Activated CD4-positive, alpha-beta T cell treated with anti-CD3 and anti-CD28 coated beads, Interleukin-2, amount 50 U/mL, for 48 hours (primary cell): ENCODE measurements at regions not wholly inside any gene's neighbourhood (a gene's known extent, or its start where the extent isn't known, plus 50 kb on each side); places are given as distances from the start of the nearest gene placed in this dataset.

ENCODE experiments used
- DNase-seq, 2 experiments: peaks; one replicate each; pipeline ENCODE4 v3.0.0-alpha.2; 2020

DNA sequence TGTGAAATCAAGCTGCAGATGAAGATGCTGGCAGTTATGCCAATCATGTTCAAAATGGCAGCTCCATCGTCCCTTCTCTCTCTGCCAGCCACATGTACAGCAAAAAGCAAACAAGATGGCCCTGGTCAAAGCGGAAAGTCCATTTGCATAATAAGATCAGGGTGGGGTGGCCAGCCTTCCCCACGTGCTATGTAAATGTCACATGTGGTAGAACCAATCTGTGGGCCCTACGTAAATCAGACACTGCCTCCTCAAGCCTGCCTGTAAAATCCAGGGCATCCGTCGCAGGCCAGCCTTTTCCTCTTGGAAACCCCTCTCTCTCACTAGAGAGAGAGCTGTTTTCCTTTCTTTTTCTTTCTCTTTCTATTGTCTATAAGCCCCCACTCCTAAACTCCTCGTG is 243.5 kb upstream of the KBTBD8 start:
- no peak for DNase-seq

DNA sequence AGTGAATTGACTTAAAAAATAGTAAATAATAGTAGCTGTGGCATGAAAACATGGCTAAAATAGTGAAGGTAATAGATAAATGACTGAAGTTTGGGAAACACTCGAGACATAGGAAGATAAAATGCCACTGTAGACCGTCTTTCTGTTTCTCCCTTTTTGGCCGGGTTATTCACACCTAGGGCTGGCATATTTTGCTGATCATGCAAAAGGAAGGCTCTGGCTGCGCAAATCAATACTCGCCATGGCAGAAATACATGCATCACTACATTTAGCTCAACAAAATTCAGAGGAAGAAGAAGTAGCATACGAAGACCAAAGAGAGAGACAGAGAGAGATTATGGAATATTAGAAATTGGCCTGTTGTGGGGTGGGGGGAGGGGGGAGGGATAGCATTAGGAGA is 242.2 kb upstream of the KBTBD8 start:
- no peak for DNase-seq

DNA sequence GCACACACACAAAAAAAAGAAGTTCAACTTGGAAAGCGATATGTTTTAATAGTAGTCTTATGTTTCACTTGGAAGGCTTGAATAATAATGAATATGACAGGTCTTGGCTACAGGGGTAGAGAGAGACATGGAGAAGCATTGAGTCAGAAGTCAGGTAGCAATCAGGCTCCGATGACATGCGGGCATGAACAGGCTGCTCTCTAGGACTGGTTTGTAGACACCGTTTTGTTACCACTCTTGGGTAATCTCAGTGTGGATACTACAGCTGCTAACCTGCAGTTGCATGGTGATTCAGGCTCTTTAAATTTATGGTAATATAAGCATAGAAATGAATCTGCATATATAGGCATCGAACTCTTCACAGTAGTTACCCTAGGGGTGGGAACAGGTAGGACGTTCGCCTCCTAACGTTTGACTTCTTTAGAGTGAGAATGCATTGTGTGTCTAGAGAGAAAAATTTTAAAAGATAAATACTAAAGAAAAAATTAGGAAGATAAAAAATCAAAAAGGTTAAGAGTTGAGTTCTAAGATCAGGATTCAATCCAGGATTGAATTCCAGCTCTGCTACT is 241.6 kb upstream of the KBTBD8 start:
- no peak for DNase-seq

DNA sequence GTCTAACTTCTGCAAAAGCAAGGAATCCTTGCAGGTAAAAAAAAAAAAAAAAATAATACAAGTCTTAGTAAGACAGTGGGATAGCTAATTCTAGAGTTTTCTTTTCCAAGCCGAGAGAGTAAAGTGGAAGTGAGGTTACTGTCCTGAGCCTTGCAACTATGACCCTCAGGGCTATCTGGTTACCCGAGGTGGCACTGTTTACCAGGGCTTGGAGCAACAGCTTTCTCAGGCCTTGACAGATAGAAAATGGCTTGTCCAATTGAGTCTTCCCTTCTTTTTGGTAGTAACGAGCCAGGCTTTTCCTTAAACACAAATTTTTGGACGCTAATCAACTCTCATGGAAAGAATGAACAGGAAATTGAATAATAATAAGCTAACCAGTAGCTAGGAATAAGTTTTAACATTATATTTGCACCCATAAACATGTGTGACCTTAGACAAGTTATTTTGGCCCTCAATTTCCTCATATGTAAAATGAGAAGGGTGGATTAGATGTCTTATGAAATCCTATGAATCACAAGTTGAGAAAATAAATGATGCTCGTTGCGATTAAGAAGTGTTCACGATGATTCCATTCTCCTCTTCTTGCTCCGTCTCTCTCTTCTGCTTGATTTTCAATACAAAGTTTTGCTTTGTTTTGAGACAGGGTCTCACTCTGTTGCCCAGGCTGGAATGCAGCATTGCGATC is 236.9 kb upstream of the KBTBD8 start:
- no peak for DNase-seq

DNA sequence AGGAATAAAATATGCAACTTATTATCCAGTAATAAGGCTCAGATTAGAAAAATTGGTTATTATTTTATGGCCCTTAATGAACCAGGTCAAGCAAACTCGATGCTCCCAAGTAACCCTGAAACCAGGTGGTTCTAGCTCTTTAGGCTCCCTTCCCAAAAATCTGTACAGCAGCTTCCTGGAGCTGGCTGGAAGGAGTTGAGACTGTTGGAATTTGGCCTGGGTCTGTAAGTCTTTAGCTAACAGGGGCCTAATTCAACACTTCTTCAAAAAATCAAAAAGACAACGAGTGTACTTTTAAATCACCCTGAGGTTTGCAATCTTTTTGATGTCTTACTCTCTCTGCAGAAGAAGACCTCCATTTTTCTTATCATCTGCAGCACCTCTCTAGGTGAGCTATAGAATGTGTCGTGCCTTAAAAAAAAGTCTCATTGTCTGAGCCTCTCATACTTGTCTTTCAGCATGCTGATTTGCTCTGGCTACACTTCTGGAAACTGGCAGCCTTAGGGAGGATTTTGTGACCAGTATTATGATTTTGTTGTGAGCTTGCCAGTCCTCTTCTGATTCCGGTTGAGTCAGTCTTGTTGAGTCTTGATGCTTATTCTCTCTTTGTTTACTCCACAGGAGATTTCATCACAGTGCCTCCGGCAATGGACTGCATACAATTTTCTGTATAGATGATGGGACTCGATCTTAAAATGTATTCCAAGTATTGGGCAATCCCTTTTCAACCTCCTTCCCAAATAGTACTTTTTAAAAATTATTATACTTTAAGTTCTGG is 235.0 kb upstream of the KBTBD8 start:
- DNase-seq: no peak

DNA sequence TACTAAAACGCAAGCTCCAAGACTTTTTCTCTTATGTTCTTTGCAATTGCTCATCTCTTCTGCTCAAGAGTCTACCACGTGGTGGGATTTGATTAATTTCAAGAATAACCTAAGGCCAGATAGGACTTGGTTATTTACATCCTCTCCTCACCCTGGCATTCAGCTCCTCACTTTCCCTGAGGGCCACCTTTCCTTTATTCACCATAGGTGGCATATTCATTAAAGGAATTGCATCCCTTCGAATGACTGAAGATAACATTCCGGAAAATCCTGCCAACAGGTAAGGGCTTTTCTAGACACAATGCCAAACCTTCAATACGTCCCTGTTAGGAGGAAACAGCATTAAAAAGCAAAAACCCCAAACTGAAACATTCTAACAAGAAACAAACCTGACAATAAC is 220.0 kb upstream of the KBTBD8 start:
- no peak for DNase-seq

DNA sequence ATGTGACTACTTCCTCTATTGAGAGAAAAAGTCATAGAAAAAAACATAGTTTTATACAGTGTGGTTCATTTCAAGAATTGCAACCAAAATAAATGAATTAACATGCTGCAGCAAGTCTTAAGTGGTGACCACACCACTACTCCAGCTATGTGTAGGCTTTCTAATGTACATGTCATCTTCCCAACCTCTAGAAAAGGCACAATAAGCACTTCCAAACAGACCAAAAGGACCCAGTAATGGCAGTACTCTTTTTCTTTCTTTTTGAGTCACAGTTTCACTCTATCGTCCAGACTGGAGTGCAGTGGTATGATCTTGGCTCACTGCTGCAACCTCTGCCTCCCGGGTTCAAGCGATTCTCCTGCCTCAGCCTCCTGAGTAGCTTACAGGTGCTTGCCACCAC is 219.3 kb upstream of the KBTBD8 start:
- DNase-seq: no peak

DNA sequence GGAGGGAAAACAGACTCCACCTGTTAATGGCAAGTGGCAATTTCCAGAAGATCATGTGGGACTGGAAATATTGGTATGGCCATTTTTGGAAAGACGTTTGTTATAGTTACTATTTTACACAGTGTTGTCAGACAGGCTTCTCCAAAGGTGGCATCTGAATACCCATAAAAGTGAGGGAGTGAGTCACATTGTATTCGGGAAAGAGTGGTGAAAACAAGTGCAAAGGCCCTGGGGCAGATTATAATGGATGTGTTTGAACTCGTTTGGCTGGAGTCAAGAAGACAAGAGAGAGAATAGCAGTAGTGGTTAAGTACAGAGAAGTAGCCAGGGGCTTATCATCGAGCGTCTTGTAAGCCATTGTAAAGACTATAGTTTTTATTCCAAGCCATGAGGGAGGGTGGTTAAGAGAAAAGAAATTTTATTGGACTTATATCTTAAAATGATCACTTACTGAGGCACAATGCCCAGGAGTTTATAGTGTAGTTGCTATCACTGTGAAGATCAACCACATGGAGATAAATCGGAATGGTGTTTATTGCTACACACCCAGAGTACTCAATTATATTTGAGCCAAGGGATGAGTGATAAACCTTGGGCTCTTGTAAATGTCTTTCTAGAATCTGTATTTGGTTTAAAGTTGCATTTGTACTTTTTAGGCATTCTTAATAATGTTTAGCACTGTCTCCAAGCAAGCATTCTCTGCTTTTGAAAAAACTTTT is 212.8 kb upstream of the KBTBD8 start:
- DNase-seq: no peak

DNA sequence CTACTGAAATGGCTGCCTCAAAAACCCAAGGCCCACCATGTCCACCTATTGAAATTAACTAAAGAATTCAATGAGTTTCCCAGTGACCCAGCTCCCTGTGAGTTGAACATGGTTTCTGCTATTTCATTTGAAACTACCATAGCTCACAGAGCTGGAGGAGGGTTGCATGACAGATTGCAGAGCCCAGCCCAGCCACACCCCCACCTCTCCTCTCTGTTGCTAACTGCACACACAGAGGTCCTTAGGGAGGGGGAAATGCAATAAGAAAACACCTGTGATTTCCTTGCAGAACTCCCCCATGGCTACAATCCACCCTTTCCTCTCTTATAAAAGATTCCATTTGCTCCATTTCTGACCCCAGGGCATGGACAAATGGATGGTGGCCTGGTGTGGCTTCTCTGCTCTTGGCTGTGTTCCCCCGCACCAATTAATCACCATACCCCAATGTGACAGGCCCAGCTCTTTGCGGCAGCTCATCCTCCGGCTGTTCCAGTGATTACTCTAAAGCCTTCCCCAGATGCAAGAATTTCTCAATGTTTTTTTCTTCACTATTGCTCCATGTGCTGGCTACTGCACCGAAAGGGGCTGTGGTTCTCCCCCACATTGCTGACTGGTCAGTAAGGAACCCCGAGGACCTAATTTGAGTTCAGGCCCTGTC is 208.4 kb upstream of the KBTBD8 start:
- no peak for DNase-seq

DNA sequence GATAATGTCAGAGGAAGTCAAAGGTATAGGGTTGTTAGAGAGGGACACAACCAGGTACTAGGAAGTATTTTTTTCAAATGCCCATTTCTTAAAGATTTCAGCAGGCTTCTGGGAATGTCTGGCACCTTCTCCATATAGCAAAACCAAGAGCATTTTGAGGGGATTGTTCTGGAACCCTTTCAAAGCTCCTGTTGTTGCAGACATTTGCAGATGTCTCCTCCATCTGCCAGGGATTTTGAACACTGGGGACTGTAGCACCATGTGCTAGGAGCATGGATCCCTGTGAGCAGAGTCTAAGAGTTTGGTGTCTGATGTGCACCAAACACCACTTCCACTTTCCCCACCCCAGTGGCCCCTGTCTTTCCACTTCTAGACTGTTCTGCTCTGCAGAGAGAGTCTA is 206.0 kb upstream of the KBTBD8 start:
- no peak for DNase-seq

DNA sequence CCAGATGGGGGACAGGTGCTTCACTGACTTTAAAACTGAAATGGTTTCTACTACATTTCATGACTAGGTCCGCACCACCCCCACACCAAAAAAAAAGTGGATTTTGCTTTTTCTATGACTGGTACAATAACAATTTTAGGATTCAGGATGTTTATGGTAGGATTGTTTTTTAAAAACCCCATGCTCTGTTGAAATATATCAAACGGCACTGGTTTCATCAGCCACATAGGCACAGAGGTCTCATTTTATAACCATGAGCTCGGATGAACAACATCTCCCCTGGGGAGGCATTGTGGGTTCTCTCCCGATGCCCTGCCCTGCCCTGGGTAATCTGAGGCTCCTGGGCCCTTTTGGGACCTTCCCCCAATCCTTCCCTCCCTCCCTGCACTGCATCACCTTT is 202.7 kb upstream of the KBTBD8 start:
- no peak for DNase-seq

DNA sequence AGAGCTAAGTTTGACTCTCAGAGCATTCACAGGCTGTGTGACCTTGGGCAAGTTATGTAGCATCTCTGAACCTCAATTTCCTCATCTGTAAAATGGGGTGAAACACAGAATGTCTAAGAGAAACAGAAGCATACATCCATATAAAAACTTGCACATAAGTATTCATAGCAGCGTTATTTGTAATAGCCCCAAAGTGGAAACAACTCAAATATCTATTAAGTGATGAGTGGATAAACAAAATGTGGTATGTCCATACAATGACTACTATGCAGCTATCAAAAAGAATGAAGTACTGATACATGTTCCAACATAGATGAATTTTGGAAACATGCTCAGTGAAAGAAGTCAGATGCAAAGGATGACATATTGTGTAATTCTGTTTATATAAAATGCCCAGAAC is 201.8 kb upstream of the KBTBD8 start:
- DNase-seq: no peak

DNA sequence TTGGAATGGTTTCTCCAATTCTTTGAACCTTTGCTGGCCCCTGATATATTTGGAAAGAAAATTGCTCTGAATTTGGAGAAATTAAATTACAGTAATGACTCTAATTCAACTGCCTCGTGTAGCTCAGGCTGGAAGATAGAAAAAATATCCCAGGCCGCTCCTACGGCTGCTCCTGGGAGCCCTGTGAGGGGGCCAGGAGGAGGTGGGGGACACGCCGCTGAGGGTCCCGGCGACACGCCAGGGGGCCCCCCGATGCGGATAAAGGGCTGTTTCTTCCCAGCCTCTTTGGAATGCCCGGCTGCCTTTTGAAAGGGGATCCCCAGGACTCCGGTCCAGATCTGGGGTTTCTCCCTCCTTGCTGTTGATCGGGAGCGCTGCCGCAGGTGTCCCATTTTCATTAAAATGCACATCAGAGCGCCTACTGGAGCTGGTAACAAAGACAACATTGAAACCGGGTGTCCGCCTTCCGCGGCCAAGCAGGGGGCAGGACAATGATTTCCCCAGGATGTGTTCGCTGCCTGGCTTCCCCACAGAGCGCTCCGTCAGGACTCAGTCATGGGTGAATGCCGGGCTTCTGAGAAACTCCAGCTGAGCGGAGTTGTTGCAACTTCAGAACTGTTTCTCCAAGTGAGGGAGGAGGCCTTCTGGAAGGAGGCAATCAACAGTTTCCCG is 200.1 kb upstream of the KBTBD8 start:
- DNase-seq: no peak

DNA sequence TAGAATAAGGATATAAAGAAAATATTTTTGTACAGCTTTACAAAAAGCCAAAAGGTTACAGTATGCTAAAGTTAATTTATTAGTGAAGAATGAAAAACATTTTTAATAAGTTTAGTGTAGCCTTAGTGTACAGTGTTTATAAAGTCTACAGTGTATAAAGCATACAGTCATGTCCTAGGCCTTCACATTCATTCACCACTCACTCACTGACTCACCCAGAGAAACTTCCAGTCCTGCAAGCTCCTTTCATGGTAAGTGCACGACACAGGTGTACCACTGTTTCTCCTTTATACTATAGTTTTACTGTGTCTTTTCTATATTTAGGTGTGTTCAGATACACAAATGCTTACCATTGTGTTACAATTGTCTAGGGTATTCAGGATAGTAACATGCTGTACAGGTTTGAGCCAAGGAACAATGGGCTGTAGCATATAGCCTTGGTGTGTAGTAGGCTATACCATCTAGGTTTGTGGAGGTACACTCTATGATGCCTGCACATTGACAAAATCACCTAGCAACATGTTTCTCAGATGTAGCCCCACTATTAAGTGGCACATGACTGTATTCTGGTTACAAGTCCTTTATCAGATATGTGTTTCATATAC is 197.1 kb upstream of the KBTBD8 start:
- DNase-seq: no peak

DNA sequence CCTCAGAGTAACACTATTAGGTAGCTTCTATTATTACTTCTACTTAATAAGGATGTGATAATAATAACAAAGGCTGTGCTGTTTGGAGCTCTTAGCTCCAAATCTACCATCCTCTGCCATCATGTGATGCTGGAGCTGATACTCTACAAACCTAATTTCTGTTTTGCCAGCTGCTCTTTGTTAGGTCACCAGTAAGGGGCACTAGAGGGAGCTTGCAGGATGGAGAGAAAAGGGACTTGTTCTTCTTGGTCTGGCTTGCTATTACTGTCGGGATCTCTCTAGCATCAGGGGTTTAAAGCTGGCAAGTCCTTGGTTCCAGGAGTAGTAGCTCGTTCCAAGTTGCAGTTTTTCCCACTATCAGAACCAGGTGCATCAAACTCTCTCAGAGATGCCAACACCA is 194.9 kb upstream of the KBTBD8 start:
- DNase-seq: no peak

DNA sequence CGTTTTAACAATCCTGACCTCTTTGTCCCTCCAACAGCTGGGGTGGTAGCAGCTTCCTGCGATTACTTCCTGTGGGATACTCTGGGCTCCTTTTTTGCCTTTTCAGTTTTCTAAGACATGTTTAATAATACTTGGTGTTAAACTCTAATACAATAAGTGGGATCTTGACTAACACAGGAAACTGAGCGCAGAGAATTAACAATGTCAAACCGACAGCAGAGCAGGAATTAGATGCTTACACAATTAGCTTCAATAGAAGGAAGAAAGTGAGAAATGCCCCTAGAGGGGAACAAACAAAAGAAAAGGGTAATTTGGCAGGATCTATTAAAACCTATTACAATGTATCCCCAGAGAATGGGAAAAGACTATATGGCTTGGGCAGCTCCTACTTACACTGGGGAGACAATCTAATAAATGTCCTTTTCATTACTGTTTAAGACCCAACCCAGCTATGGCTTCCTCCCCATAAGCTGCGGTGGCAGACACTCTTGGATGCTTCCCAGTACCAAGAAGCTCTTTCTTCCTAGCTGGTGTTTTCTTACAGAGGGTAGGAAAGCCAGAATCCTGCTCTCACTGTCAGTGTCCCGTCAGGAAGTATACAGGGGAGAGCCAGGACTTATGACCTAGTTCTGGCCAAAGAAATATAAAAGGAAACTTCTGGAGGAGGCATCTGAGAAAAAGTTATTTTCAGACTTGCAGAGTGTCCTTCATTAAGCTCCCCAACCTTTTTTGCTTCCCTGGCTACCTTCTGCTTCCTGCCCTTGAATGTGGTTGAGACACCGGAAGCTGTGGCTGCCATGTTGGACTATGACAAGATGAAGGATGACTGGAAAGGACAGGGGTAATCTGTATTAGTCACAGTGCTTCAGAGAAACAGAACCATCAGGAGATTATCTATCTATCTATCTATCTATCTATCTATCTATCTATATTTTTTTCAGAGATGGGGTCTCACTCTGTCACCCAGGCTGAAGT is 194.1 kb upstream of the KBTBD8 start:
- DNase-seq: no peak

DNA sequence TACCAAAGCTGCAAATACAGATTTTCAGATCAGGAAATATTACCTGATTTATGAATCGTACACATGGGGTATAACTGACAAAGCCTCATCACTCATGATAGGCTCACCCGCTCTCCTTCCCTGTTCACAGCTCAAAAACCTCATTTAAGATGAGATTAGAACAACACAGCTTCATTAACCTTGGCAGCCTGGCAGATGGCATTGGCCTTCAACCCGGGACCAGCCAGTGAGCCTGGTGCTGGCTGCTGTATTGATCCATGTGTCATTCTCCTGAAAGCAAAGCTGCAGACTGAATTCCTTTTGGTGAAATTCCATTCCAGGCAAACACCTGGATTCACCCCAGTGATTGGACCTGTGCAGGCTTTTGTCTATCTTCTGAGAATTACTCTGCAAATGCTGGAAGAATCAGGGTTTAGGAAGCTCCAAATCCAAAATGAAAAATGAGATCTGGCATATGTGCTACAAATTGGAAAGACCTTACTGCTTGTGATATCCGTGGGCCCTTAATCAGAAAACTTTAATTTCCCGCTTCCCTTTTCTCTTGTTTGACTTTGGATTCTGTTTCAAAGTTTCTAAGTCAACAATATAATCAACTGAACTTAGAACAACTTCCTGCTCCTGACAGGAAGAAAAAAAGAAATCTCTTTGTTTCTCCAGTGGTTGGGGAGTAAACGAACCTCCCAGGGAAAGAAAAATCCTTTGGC is 189.1 kb upstream of the KBTBD8 start:
- no peak for DNase-seq

DNA sequence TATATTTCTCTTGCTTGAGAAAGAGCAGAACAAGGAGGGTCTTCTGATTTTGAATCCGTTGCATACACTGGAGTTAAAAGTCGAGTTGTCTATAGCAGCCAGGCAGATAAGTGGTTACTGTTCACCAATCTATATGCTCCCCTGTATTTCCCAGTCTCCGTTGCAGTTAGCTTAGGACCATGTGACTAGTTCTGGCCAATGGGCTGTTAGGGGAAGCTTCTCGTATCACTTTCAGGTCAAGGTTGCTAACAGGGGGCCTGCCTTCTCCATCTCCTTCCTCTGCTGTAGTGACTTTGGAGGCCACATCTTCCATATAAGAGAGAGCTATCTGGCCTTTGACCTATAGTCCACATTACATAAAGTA is 188.5 kb upstream of the KBTBD8 start:
- DNase-seq: no peak

DNA sequence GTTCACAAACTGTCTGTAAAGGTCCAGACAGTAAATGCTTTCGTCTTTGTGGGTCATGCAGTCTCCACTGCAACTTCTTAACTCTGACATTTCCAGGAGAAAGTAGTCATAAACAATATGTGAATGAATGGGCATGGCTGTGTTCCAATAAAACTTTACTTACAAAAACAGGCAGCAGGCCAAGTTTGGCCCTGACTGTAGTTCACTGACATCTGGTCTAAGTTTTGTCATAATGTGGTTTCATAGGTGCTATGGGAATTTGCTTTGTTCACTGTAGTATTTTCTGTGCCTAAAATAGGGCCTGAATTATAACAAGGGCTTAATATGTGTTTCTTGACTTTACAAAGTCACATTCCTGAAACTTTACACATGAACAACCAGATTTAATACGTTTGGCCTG is 186.0 kb upstream of the KBTBD8 start:
- DNase-seq: no peak

DNA sequence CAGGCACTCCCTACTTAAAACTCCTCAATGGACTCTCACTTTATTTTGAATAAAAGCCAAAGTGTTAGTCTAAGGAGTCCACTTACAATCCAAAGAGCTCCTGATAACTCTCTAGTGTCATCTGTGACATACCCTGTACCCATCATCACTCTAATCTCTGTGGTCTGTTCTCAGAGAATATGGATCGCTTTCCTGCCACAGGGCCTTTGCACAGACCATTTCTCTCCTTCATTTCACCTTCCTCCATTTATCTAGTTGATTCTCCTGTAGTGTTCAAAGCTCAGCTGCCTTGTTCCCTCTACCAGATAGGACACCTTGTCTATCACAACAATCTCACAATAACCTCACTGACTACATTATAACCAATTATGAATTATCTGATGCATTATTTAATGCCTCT is 185.4 kb upstream of the KBTBD8 start:
- no peak for DNase-seq
